ENCODE measurements at regions not wholly inside any gene's neighbourhood (a gene's known extent, or its start where the extent isn't known, plus 50 kb on each side); places are given as distances from the start of the nearest gene placed in this dataset.
"Not testable (repeated sequence)": the region's sequence is repeated elsewhere in the genome, so short reads cannot be mapped to it uniquely, and the experiment has no call there.

DNA sequence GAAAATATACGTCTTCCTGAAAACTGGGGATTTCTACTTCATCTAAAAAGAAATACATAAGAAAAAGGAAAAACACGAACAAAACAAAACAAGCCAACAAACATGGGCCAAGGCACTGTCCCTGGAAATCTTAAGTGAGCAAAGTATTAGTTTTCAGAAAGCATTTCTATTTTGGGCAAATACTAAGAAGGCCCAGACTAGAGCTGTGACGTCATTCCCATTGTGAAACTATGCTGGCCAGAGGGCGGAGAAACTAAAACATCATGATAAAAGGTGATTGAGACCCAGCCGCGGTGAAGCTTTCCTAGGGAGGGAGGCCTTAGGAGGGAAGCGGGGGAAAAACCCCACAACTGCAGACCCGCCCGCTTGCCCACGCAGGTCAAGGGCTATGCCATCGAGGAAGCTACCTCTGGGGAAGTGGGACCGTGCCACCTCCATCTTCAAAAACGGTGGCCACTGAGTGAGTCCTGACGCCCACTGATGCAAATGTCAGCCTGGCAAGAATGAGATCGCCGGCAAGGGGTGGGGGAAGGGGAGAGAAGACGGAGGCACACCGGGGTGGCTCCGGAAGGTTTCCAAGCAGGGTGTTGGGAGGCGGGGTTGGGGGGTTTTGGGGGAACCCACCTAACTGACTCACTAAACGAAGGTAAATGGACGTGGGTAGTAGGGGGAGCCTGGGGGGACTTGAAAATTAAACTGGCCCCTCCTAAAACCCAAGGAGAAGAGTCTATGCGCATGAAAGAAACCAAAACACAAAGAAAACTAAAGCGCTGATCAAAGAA is 1504.6 kb upstream of the DEFB115 start:
- TF ChIP-seq, protein P1, sequence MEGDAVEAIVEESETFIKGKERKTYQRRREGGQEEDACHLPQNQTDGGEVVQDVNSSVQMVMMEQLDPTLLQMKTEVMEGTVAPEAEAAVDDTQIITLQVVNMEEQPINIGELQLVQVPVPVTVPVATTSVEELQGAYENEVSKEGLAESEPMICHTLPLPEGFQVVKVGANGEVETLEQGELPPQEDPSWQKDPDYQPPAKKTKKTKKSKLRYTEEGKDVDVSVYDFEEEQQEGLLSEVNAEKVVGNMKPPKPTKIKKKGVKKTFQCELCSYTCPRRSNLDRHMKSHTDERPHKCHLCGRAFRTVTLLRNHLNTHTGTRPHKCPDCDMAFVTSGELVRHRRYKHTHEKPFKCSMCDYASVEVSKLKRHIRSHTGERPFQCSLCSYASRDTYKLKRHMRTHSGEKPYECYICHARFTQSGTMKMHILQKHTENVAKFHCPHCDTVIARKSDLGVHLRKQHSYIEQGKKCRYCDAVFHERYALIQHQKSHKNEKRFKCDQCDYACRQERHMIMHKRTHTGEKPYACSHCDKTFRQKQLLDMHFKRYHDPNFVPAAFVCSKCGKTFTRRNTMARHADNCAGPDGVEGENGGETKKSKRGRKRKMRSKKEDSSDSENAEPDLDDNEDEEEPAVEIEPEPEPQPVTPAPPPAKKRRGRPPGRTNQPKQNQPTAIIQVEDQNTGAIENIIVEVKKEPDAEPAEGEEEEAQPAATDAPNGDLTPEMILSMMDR (IDR thresholded peaks at IDR 0.05): not testable (repeated sequence)
- TF ChIP-seq POLR2A (IDR thresholded peaks at IDR 0.05): not testable (repeated sequence)

All from adrenal gland (tissue), 5 donors.